ENCODE measurements at regions not wholly inside any gene's neighbourhood (a gene's known extent, or its start where the extent isn't known, plus 50 kb on each side); places are given as distances from the start of the nearest gene placed in this dataset.

DNA sequence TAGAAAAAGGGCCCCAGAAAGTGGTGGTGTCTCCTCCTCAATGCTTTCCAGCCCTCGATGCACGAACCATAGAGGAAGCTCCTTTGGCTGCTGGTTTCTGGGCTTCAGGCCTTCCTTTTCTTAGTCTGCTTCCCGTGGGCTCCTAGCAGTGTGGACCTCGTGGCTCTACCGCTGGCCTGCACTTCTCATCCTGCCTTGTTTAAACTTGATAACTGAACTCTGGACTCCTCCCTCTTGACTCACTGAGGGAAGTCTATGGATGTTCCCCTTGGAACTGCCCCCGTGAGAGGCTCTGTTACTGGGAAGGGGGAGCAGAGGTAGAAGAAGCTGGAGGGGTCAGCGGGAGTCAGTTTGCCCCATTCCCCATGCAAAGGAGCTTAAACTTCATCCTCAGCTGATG lies 75.3 kb upstream of the WDR26 start:
- TF ChIP-seq, protein P1, sequence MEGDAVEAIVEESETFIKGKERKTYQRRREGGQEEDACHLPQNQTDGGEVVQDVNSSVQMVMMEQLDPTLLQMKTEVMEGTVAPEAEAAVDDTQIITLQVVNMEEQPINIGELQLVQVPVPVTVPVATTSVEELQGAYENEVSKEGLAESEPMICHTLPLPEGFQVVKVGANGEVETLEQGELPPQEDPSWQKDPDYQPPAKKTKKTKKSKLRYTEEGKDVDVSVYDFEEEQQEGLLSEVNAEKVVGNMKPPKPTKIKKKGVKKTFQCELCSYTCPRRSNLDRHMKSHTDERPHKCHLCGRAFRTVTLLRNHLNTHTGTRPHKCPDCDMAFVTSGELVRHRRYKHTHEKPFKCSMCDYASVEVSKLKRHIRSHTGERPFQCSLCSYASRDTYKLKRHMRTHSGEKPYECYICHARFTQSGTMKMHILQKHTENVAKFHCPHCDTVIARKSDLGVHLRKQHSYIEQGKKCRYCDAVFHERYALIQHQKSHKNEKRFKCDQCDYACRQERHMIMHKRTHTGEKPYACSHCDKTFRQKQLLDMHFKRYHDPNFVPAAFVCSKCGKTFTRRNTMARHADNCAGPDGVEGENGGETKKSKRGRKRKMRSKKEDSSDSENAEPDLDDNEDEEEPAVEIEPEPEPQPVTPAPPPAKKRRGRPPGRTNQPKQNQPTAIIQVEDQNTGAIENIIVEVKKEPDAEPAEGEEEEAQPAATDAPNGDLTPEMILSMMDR (conservative IDR thresholded peaks at IDR 0.05; ENCODE audit: low read depth, low read length) = no peak
- TF ChIP-seq EZH2 (IDR thresholded peaks at IDR 0.05; ENCODE audit: low read length, unreplicated experiment) (no peak), EZH2phosphoT487 (IDR thresholded peaks at IDR 0.05; ENCODE audit: borderline replicate concordance, low read length) (no peak)

Measured in PC-3 (cell line).